NCI-H1417 (cell line): ENCODE measurements at regions not wholly inside any gene's neighbourhood (a gene's known extent, or its start where the extent isn't known, plus 50 kb on each side); places are given as distances from the start of the nearest gene placed in this dataset.

Experiments used
- DNase-seq, 3 experiments: peaks; one replicate each; lab custom pipeline; 2025; lab: John Stamatoyannopoulos, UW

- DNase-seq = no peak
Measured at GRCh38 chr22:22038178-22038880, 55.7 kb upstream of the TOP3B start.

DNA sequence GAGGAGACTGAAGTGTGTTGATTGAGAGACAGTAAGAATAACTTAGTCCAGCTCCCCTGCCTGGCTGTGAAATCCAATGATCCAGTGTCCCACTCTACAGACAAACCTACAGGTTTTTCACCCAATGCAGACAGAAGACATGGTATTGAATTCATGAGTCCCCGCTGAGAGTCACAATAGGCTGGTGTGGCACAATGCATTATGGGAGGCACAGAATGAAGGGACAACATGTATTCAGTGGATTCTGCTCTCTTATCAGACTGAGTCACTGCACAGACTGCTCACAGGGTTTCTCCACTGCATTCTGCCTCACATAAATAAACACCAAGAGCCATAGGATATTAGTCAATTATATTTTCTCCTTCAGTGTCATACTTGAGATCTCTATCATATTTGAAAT lies 55.2 kb upstream of the TOP3B start:
- peak in 2 of 3 experiments; percentile 0 to 7 for DNase-seq

GRCh38 chr22:22037229-22037628 lies 54.6 kb upstream of the TOP3B start:
- DNase-seq = no peak

DNA sequence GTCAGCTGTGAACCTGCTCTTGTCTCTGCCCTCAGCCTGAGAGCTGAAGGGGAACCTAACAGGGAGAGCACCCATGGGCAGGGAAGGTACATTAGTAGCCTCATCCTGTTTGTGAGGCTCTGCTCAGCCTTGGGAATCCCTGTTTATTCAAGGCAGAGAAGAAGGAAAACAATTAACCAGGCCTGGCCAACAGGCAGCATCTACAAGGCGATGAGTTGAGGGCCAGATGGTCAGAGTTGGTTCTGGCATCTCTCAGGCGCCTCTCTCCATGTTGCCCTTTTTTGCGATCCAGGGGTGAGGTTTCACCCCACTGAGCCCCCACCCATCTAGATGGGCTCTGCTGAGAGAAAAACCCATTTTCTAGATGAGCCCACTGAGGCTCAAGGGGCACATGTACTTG lies 54.0 kb upstream of the TOP3B start:
- no peak for DNase-seq

DNA sequence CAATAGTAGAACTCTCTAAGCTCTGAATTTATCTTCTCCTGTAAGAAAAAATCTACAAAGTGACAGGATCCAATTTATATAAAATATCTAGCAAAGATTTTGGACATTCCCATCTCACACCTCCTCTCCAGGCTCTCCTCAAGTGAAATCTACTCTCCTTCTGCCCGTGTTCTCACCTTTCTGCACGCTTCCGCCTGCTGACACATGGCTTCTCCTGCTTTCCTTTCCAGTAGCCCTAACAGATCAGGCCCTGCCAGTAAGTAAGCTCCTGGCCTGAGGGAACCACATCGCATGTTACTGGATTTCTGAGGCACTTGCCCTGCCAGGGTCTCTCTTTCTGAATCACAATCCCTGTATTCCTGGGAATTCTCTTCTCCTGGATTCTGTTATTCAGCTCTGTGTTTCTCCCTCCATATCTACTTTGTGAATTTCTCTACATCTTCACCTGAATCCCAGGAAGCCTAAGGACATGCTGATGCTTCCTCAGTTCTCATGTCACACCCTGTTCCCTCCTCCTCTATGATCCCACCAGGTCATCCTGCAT lies 53.3 kb upstream of the TOP3B start:
- no peak for DNase-seq

DNA sequence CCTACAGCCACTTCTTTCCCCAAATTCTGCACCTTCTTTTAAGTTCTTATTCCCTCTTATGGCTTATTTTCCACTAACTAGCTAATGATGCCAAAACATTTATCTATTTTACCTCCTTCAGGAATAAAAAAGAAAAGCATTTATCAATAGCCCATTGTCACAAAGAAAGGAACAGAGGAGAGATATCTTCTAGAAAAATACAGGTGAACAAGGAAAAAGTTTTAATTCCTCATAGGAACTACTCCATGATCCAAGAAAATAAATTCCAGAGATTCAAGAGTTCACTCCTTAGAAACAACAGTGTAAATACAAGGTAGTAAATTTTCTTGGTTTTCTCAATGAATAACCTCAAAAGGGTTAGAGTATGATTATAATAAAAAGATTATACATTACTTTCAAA lies 52.6 kb upstream of the TOP3B start:
- DNase-seq = no peak

DNA sequence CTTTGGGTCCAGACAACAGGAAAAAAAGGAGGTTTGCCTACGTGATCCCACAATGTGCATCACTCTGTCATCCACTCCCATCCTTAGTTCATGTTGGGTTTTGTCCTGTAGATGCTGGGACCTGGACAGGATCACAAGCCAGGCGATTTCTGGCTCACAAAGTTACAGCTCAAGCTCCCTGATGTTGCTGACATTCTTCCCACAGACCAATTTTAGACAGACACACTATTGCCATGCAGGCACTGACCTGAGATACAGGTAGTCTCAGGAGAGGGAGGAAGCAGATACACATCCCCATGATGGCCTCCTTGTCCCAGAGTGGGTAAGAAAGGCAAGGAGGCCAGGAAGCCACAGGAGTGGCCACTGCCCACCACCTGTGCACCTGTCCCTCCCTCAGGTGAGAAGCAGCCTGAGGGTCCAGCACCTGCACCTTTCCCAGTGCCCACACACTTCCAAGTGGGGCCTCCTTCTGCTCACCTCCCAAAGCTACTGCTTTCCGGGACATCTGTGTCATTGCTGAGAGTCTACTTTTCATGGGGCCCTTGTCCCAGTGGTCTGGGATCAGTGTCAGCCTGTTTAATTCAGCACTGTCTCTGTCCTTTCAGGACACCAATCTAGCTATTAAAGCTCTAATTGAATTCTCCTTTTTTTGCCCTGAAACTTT lies 52.0 kb upstream of the TOP3B start:
- DNase-seq = no peak

DNA sequence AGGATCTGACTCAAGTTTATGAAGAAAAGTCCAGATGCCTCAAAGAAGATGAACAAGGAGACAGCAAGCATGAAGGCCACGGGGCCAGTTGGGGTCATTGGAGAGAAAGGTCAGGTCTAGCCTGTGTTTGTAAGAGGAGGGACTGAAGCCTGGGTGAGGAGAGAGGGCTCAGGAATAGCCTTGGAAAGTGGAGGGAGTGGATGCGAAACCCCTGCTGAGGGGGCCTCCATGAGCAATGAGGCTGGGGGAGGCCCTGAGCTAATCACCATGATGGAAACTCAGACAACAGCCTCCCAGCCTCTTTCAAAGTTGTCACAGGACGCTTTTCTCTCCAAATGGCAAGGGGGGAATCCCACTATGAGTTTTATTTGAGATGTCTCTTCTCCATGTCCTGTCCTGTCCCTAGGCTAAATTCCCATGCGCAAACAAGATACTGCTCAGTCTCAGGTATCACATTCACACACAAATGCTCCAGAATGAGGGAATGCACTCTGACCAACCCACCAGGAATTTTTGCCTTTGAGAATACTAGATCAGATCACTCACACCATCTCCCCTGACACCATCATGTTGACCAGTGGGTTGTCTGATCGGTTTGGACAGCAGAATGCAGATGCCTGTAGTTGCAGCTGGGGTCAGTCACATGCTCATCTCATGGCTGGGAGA lies 51.3 kb upstream of the TOP3B start:
- no peak for DNase-seq

- no peak for DNase-seq
Measured at GRCh38 chr22:22032906-22033802, 50.6 kb upstream of the TOP3B start.

DNA sequence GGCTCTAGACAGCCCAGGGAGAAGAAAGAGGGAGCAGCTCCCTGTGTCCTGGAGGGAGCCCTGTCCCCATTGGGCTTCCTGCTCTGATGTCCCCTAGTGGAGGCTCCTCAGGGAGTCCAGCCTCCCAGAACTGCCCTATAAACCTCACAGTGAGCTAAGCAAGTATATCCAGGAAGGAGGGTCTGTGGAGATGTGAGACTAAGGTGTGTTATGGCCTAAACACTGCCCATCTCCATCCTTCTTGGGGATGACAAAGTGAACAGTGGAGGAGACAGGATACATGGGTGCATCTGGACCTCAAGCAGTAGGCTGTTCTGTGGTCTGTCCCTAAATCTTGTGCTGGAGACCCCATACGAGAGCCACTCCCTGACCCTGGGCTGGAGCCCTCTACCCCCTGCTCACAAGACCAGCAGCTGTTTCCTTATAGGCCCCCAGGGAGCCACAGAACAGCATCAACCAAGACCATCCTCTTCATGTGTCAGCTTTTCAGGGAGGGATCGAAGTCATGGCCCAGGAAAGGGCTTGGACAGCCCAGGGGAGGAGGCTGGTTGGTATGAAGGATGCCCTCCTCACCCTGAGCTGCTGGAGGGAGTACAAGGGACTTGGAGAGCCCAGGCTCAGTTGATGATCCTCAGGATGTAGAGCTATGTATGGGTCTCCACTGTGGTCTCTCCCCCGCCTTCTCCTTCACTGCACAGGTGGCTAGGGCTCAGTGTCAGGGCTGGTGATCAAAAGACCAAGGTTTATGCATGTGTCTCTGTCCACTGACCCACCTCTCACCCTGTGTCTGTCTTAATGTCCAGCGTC lies 49.7 kb upstream of the TOP3B start:
- DNase-seq = no peak
